ENCODE measurements at regions not wholly inside any gene's neighbourhood (a gene's known extent, or its start where the extent isn't known, plus 50 kb on each side); places are given as distances from the start of the nearest gene placed in this dataset.

- TF ChIP-seq POLR2A (IDR thresholded peaks at IDR 0.05; ENCODE audit: borderline replicate concordance, extremely low read depth, insufficient read depth, insufficient read length) (no peak), SIN3A (IDR thresholded peaks at IDR 0.05; ENCODE audit: low read depth) (no peak), RAD21 (IDR thresholded peaks at IDR 0.05; ENCODE audit: low read depth) (no peak), POLR2AphosphoS5 (IDR thresholded peaks at IDR 0.05; ENCODE audit: low read depth, low read length) (no peak), EZH2phosphoT487 (IDR thresholded peaks at IDR 0.05; ENCODE audit: borderline replicate concordance) (no peak), ZFX (IDR thresholded peaks at IDR 0.05) (no peak), CEBPB (IDR thresholded peaks at IDR 0.05; ENCODE audit: low read depth) (no peak), EGR1 (IDR thresholded peaks at IDR 0.05; ENCODE audit: low read depth) (no peak)
- TF ChIP-seq, protein P1, sequence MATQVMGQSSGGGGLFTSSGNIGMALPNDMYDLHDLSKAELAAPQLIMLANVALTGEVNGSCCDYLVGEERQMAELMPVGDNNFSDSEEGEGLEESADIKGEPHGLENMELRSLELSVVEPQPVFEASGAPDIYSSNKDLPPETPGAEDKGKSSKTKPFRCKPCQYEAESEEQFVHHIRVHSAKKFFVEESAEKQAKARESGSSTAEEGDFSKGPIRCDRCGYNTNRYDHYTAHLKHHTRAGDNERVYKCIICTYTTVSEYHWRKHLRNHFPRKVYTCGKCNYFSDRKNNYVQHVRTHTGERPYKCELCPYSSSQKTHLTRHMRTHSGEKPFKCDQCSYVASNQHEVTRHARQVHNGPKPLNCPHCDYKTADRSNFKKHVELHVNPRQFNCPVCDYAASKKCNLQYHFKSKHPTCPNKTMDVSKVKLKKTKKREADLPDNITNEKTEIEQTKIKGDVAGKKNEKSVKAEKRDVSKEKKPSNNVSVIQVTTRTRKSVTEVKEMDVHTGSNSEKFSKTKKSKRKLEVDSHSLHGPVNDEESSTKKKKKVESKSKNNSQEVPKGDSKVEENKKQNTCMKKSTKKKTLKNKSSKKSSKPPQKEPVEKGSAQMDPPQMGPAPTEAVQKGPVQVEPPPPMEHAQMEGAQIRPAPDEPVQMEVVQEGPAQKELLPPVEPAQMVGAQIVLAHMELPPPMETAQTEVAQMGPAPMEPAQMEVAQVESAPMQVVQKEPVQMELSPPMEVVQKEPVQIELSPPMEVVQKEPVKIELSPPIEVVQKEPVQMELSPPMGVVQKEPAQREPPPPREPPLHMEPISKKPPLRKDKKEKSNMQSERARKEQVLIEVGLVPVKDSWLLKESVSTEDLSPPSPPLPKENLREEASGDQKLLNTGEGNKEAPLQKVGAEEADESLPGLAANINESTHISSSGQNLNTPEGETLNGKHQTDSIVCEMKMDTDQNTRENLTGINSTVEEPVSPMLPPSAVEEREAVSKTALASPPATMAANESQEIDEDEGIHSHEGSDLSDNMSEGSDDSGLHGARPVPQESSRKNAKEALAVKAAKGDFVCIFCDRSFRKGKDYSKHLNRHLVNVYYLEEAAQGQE (IDR thresholded peaks at IDR 0.05; ENCODE audit: low read depth): no peak
- TF ChIP-seq, protein P2, sequence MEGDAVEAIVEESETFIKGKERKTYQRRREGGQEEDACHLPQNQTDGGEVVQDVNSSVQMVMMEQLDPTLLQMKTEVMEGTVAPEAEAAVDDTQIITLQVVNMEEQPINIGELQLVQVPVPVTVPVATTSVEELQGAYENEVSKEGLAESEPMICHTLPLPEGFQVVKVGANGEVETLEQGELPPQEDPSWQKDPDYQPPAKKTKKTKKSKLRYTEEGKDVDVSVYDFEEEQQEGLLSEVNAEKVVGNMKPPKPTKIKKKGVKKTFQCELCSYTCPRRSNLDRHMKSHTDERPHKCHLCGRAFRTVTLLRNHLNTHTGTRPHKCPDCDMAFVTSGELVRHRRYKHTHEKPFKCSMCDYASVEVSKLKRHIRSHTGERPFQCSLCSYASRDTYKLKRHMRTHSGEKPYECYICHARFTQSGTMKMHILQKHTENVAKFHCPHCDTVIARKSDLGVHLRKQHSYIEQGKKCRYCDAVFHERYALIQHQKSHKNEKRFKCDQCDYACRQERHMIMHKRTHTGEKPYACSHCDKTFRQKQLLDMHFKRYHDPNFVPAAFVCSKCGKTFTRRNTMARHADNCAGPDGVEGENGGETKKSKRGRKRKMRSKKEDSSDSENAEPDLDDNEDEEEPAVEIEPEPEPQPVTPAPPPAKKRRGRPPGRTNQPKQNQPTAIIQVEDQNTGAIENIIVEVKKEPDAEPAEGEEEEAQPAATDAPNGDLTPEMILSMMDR (IDR thresholded peaks at IDR 0.05 in 2 of 3, conservative IDR thresholded peaks at IDR 0.05 in 1 of 3; ENCODE audit: borderline replicate concordance in 1 of 3, insufficient read depth in 1 of 3, low read depth in 2 of 3, low read length in 2 of 3): no peak
Measured at GRCh38 chr16:73418691-73419090, 370.8 kb upstream of the ZFHX3 start.
